Transverse colon (tissue), 4 donors: ENCODE measurements at regions not wholly inside any gene's neighbourhood (a gene's known extent, or its start where the extent isn't known, plus 50 kb on each side); places are given as distances from the start of the nearest gene placed in this dataset.

Source experiments
- DNase-seq: peaks from one replicate; pipeline ENCODE4 v3.0.0-alpha.2; 2019
- H3K27ac ChIP-seq, 4 donors: fragments of 200-600 bp; sonication (generic); 2 replicates each; pipeline ENCODE4 v1.5.1; 2016 to 2018; ENCODE audit warnings: inconsistent platforms in 4 of 4
- H3K27me3 ChIP-seq: fragments of 200-600 bp; sonication (generic); 2 replicates; pipeline ENCODE4 v1.5.1; 2017; ENCODE audit warnings: inconsistent platforms
- H3K36me3 ChIP-seq, 4 donors: fragments of 200-600 bp; sonication (generic); 2 replicates each; pipeline ENCODE4 v1.5.1; 2017 to 2019; ENCODE audit warnings: inconsistent platforms in 4 of 4
- H3K4me1 ChIP-seq, 4 donors: fragments of 200-600 bp; sonication (generic); 2 replicates each; pipeline ENCODE4 v1.5.1; 2017 to 2020; ENCODE audit warnings: inconsistent platforms in 4 of 4
- H3K4me3 ChIP-seq, 4 donors: fragments of 200-600 bp; sonication (generic); 1 replicate in 1 of 4; 2 replicates in 3 of 4; pipeline versions ENCODE4 v1.5.1 to v1.6.1; 2017 to 2019; ENCODE audit warnings: inconsistent platforms in 4 of 4
- H3K9me3 ChIP-seq, 2 donors: fragments of 200-600 bp; sonication (generic); 2 replicates each; pipeline ENCODE4 v1.5.1; 2017 to 2019; ENCODE audit warnings: inconsistent platforms in 2 of 2
- EP300 ChIP-seq: sonication (generic); formaldehyde crosslinking; IDR thresholded peaks from one replicate; pipeline ENCODE4 v1.6.1; 2017; ENCODE audit warnings: antibody characterized with exemption, low read depth
- POLR2A ChIP-seq: fragments of 450-650 bp; IDR thresholded peaks from one replicate; pipeline ENCODE4 v1.6.1; 2016; ENCODE audit warnings: antibody characterized with exemption, mild to moderate bottlenecking, moderate library complexity
- POLR2AphosphoS5 ChIP-seq, 3 donors: sonication (generic); formaldehyde crosslinking; IDR thresholded peaks; one replicate each; pipeline ENCODE4 v1.6.1; 2016; ENCODE audit warnings: antibody characterized with exemption in 3 of 3
- WGBS, 2 donors: methylation state at CpG; one replicate each; pipeline ENCODE4 v1.1.5; 2018; ENCODE audit warnings: low coverage in 1 of 2; 5-methylcytosine and 5-hydroxymethylcytosine counted together
- in situ Hi-C, 4 donors: fragments of 200-750 bp; cut with MboI; loops; one replicate each; pipeline versions ENCODE4 v1.15.0 to v1.15.1; 2017; ENCODE audit warnings: low sequenced_read_pairs in 3 of 4, low pct_ligation_motif_present in 1 of 4, low pct_unique_long_range_greater_than_20kb in 1 of 4
- intact Hi-C: fragments of 100-400 bp; cut with DNase I; formaldehyde crosslinking; loops from one replicate; pipeline ENCODE4 v1.15.1; 2023; ENCODE audit warnings: low total_unique reads
- TF ChIP-seq, protein P1 (sequence below), 5 experiments: fragments of 200-600 bp in 3 of 5; fragments of 450-650 bp in 2 of 5; sonication (generic) in 3 of 5; IDR thresholded peaks; 1 replicate in 2 of 5; 2 replicates in 3 of 5; pipeline ENCODE4 v1.5.1; 2016 to 2017; ENCODE audit warnings: antibody characterized with exemption in 5 of 5, inconsistent platforms in 3 of 5, mild to moderate bottlenecking in 2 of 5, moderate library complexity in 1 of 5

DNA sequence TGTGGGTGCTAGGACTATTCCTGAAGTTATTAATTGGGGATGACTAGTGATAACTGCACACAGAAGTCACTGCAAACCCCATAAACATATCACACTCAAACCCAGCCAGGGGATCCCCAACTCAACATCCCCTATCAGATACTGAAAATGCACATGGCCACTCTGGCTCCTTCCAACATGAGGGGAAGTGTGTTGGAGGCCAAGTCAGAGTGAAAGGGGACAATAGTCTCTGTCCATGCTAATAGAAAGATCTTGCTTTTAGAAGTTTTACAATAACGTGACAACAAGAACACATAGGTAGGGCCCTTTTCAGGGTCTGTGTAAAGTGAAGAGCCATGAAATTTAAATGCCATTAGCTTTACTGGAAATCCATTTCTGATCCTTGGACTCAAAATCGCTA, 98.8 kb upstream of the SEMA6A start:
- H3K27me3 ChIP-seq: no peaks in the 10 kb centered on the region
- in situ Hi-C loops: no loop called here
- no peak for DNase-seq
- intact Hi-C loops: no loop called here
- no peaks in the 10 kb centered on the region for H3K4me1 ChIP-seq
- H3K36me3 ChIP-seq: no peaks in the 10 kb centered on the region
- H3K9me3 ChIP-seq: no peaks in the 10 kb centered on the region
- TF ChIP-seq POLR2A: no peak
- no peak for TF ChIP-seq POLR2AphosphoS5 (IDR thresholded peaks at IDR 0.05)
- TF ChIP-seq, protein P1, sequence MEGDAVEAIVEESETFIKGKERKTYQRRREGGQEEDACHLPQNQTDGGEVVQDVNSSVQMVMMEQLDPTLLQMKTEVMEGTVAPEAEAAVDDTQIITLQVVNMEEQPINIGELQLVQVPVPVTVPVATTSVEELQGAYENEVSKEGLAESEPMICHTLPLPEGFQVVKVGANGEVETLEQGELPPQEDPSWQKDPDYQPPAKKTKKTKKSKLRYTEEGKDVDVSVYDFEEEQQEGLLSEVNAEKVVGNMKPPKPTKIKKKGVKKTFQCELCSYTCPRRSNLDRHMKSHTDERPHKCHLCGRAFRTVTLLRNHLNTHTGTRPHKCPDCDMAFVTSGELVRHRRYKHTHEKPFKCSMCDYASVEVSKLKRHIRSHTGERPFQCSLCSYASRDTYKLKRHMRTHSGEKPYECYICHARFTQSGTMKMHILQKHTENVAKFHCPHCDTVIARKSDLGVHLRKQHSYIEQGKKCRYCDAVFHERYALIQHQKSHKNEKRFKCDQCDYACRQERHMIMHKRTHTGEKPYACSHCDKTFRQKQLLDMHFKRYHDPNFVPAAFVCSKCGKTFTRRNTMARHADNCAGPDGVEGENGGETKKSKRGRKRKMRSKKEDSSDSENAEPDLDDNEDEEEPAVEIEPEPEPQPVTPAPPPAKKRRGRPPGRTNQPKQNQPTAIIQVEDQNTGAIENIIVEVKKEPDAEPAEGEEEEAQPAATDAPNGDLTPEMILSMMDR (IDR thresholded peaks at IDR 0.05): no peak
- TF ChIP-seq EP300: no peak
- H3K4me3 ChIP-seq: no peak overlapping the region
- H3K27ac ChIP-seq: no peak overlapping the region
- 83 to 90% methylated on average over 1 to 2 of the region's 2 CpGs for WGBS, 2 donors

DNA sequence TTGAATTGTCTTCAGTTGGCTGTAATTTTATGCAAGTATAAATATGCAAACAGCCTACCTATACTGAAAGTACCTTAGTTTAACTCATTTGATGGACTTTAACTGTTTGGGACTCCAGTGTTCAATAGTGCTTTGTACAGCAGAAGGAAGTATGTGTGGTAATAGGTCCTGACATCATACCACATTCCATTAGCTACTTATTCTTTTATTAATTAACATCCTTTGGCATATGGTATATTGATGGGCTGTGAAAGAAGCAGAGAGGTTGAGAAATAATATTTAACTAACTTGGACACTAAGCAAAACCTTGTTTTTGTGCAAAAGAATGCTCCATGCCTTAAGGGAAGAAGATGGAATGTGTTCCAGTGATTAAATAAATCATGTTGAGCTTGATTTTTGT, 97.6 kb upstream of the SEMA6A start:
- H3K27ac ChIP-seq: no peak overlapping the region
- no peak for TF ChIP-seq POLR2AphosphoS5 (IDR thresholded peaks at IDR 0.05)
- TF ChIP-seq EP300: no peak
- no peak for TF ChIP-seq POLR2A
- TF ChIP-seq, protein P1 (IDR thresholded peaks at IDR 0.05): no peak
- H3K4me3 ChIP-seq: no peak overlapping the region
- in situ Hi-C loops: no loop called here
- intact Hi-C loops: no loop called here
- H3K36me3 ChIP-seq: no peaks in the 10 kb centered on the region
- DNase-seq: no peak
- no peaks in the 10 kb centered on the region for H3K9me3 ChIP-seq
- H3K4me1 ChIP-seq: no peaks in the 10 kb centered on the region
- H3K27me3 ChIP-seq: no peaks in the 10 kb centered on the region

DNA sequence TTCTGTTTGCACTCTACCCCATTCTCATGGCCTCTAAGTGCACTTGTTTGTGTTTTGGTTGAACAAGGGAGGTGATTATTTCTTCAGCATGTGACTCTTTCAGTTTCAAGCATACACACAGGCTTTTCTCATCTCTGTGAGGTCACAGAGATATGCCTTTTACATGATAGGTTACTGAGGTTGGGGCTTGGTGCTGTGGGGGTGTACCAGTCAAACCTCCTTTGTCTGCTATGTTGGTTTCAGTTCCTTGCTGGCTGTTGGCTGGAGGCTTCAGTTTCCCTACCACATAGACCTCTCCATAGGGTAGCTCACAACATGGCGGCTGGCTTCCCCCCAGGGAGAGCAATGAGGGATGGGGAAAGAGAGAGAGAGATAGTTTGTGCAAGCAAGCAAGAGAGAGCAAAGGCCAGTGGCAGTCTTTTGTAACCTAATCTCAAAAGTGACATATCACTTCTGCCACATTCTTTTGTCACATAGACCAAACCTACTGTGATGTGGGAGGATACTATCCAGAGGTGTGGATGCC, 96.7 kb upstream of the SEMA6A start:
- Histone ChIP-seq H3K27ac (no peak overlapping the region), H3K4me3 (no peak overlapping the region), H3K27me3 (no peaks in the 10 kb centered on the region), H3K4me1 (no peaks in the 10 kb centered on the region), H3K36me3 (no peaks in the 10 kb centered on the region), H3K9me3 (no peaks in the 10 kb centered on the region)
- intact Hi-C loops: no loop called here
- in situ Hi-C loops: no loop called here
- WGBS, 2 donors: 73% methylated on average over 1 of the region's 1 CpG; no CpG with 5 or more reads in 1 of the 2 donors
- TF ChIP-seq EP300 (no peak), POLR2AphosphoS5 (IDR thresholded peaks at IDR 0.05) (no peak), POLR2A (no peak)
- TF ChIP-seq, protein P1 (IDR thresholded peaks at IDR 0.05): no peak
- DNase-seq: no peak

DNA sequence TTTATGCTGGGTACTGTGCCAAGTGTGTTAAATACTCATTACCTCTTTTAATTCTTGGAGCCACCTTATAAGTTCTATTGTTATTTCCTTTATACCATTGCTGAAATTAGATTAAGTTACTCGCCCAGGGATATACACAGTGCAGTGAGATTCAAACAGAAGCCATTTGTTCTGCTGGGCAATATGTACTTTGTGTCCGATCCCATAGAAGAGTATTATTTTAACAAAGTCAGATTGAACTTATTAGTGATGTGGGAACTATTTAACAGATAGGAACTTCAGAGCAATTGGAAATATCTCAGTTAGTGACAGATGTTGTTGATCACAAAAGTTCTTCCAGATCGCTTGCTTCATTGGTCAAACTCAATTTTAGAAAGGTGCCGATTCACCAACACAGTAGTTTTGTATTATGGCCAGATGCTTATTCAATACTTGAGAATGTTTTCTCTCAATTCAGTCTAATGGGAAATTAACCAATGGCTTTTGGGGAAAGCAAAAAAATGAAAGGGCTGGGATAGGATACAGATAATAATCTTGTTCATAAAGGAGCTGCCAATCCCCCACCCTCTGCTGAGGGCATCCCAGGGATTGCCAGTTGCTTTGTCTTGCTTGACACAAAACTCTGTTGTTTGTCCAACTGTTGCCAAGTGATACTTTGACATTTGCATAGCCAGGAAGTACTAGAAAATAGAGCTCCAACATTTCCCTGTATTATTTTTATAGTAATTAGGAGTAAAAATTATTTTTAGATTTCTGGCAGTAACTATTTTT, 94.8 kb upstream of the SEMA6A start:
- Histone ChIP-seq H3K4me1 (no peaks in the 10 kb centered on the region), H3K36me3 (no peaks in the 10 kb centered on the region), H3K27me3 (no peaks in the 10 kb centered on the region), H3K9me3 (no peaks in the 10 kb centered on the region), H3K4me3 (no peak overlapping the region), H3K27ac (no peak overlapping the region)
- in situ Hi-C loops (no loop called here), intact Hi-C loops (no loop called here)
- no peak for TF ChIP-seq POLR2AphosphoS5 (IDR thresholded peaks at IDR 0.05)
- TF ChIP-seq POLR2A: no peak
- no peak for TF ChIP-seq EP300
- DNase-seq: no peak
- 84 to 90% methylated on average over 3 to 4 of the region's 4 CpGs for WGBS, 2 donors
